H1 (cell line): ENCODE measurements at regions not wholly inside any gene's neighbourhood (a gene's known extent, or its start where the extent isn't known, plus 50 kb on each side); places are given as distances from the start of the nearest gene placed in this dataset.

Experiments used
- ATF3 ChIP-seq: IDR thresholded peaks from 2 replicates; pipeline ENCODE4 v1.6.1; 2011; ENCODE audit warnings: low read depth, mild to moderate bottlenecking, low read length; ENCODE audit not compliant: insufficient read depth
- BRCA1 ChIP-seq: IDR thresholded peaks from 2 replicates; pipeline ENCODE4 v1.6.1; 2012; ENCODE audit warnings: low read depth, low read length, improper control_type of control experiment
- CEBPB ChIP-seq: IDR thresholded peaks from 2 replicates; pipeline ENCODE4 v1.6.1; 2012; ENCODE audit warnings: low read depth, low read length
- CHD7 ChIP-seq: fragments of 300-600 bp; sonication (generic); IDR thresholded peaks from 2 replicates; pipeline ENCODE4 v1.7.1; 2012; ENCODE audit warnings: low read length, moderate library complexity, mild to moderate bottlenecking, inconsistent platforms; ENCODE audit not compliant: insufficient replicate concordance
- EZH2 ChIP-seq: fragments of 200-600 bp; sonication (generic); IDR thresholded peaks from 2 replicates; pipeline ENCODE4 v1.7.1; 2012; ENCODE audit warnings: low read depth, mild to moderate bottlenecking, moderate library complexity, low read length, inconsistent platforms; ENCODE audit not compliant: severe bottlenecking
- RBBP5 ChIP-seq: IDR thresholded peaks from 2 replicates; pipeline ENCODE4 v1.7.1; 2012; ENCODE audit warnings: low read depth, mild to moderate bottlenecking, inconsistent platforms, low read length, moderate library complexity, borderline replicate concordance
- RFX5 ChIP-seq: IDR thresholded peaks from 2 replicates; pipeline ENCODE4 v1.6.1; 2011; ENCODE audit warnings: low read depth, low read length, improper control_type of control experiment, borderline replicate concordance
- RNF2 ChIP-seq: fragments of 200-900, 300-1000 bp; sonication (generic); IDR thresholded peaks from 2 replicates; pipeline ENCODE4 v1.7.1; 2016; ENCODE audit warnings: borderline replicate concordance, low read depth, mild to moderate bottlenecking, antibody characterized with exemption, low read length; ENCODE audit not compliant: poor library complexity, severe bottlenecking; ENCODE audit errors: missing control alignments
- SP1 ChIP-seq: IDR thresholded peaks from 2 replicates; pipeline ENCODE4 v1.6.1; 2011; ENCODE audit warnings: low read depth, low read length
- TAF1 ChIP-seq: IDR thresholded peaks from 2 replicates; pipeline ENCODE4 v1.6.1; 2011; ENCODE audit warnings: mild to moderate bottlenecking, low read depth, low read length
- TAF7 ChIP-seq: optimal IDR thresholded peaks from 2 replicates; pipeline ENCODE3; 2011; ENCODE audit warnings: low read depth, mild to moderate bottlenecking, inconsistent platforms, low read length, moderate library complexity, borderline replicate concordance

DNA sequence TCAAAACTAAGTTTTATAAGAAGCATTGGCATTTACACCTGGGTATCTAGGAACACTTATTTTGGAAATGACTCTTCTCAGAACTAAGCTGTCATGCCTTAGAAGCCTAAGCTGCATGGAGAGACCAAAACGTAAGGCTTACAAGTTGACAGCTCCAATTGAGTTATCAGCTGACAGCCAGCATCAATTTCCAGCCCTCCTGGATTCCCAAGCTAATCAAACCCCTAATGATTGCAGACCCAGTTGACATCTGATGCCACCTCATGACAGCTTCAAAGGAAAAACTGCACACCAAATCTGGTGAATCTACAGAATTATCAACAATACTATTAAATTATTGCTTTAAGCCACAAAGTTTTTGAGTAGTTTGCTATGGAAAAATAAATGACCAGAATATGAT lies 187.6 kb upstream of the PRMT6 start (continued):
- TF ChIP-seq CHD7: no peak
- TF ChIP-seq ATF3: no peak
- no peak for TF ChIP-seq TAF1
- no peak for TF ChIP-seq CEBPB
- no peak for TF ChIP-seq RNF2
- TF ChIP-seq EZH2: no peak
- TF ChIP-seq RBBP5: no peak
- TF ChIP-seq SP1: no peak
- no peak for TF ChIP-seq RFX5
- no peak for TF ChIP-seq BRCA1
- no peak for TF ChIP-seq TAF7
